ENCODE measurements at regions not wholly inside any gene's neighbourhood (a gene's known extent, or its start where the extent isn't known, plus 50 kb on each side); places are given as distances from the start of the nearest gene placed in this dataset.

DNA sequence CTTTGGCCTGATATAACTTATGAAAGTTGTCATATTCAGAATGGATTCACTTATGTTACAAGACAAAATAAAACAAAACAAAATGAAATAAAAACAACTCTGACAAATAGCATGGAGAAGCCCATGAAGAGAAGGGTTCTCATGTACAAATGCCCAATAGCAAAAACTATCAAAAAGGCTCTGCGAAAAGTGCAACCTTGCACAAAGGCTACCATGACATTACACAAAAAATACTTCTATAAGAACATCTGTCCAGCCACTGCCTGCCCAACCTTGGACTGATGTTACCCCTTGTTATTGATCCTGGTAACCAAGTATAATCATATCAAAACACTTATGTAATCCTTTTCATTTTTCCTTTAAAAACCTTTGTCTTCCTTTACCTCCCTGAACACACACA, 213.0 kb downstream of the ATP23 start:
- TF ChIP-seq GATA1 (IDR thresholded peaks at IDR 0.05; ENCODE audit: low read depth, low read length) = no peak
- no peak for TF ChIP-seq POLR2A (IDR thresholded peaks at IDR 0.05; ENCODE audit: low read length)

All from erythroblast (primary cell).